EL (cell line): ENCODE measurements at regions not wholly inside any gene's neighbourhood (a gene's known extent, or its start where the extent isn't known, plus 50 kb on each side); places are given as distances from the start of the nearest gene placed in this dataset.

Experiments
- DNase-seq: peaks from one replicate; pipeline ENCODE4 v3.0.0-alpha.2; 2016

GRCh38 chr2:67663776-67664175, 266.6 kb downstream of the ETAA1 start:
- DNase-seq: no peak

- DNase-seq: no peak
These were observed 269.4 kb downstream of the ETAA1 start for GRCh38 chr2:67666386-67667053.

- no peak for DNase-seq
These were observed 270.1 kb downstream of the ETAA1 start for GRCh38 chr2:67667054-67667908.

GRCh38 chr2:67668538-67668937, 271.4 kb downstream of the ETAA1 start:
- no peak for DNase-seq

GRCh38 chr2:67669168-67669567, 272.0 kb downstream of the ETAA1 start:
- DNase-seq: no peak

- no peak for DNase-seq
These were observed 272.6 kb downstream of the ETAA1 start for GRCh38 chr2:67669766-67670165.

- DNase-seq: no peak
These were observed 273.6 kb downstream of the ETAA1 start for GRCh38 chr2:67670747-67671183.

GRCh38 chr2:67671464-67672450, 274.6 kb downstream of the ETAA1 start:
- DNase-seq: no peak

- DNase-seq: no peak
These were observed 277.5 kb downstream of the ETAA1 start for GRCh38 chr2:67674668-67675067.

GRCh38 chr2:67684991-67685390, 287.9 kb downstream of the ETAA1 start:
- no peak for DNase-seq

GRCh38 chr2:67686254-67686653, 289.1 kb downstream of the ETAA1 start:
- DNase-seq: no peak

- DNase-seq: no peak
These were observed 292.1 kb downstream of the ETAA1 start for GRCh38 chr2:67689186-67689585.

- no peak for DNase-seq
These were observed 292.5 kb downstream of the ETAA1 start for GRCh38 chr2:67689651-67690050.

GRCh38 chr2:67694445-67694844, 297.3 kb downstream of the ETAA1 start:
- no peak for DNase-seq

GRCh38 chr2:67701011-67701410, 303.9 kb downstream of the ETAA1 start:
- DNase-seq: no peak

GRCh38 chr2:67702284-67702683, 305.2 kb downstream of the ETAA1 start:
- DNase-seq: no peak

GRCh38 chr2:67702937-67703336, 305.8 kb downstream of the ETAA1 start:
- DNase-seq: no peak

- no peak for DNase-seq
These were observed 308.9 kb downstream of the ETAA1 start for GRCh38 chr2:67706082-67706481.

- no peak for DNase-seq
These were observed 310.8 kb downstream of the ETAA1 start for GRCh38 chr2:67707896-67708295.

GRCh38 chr2:67709835-67710234, 312.7 kb downstream of the ETAA1 start:
- DNase-seq: no peak

GRCh38 chr2:67712484-67712883, 315.4 kb downstream of the ETAA1 start:
- DNase-seq: no peak

GRCh38 chr2:67713376-67713775, 316.2 kb downstream of the ETAA1 start:
- no peak for DNase-seq

- DNase-seq: peak; percentile 17
These were observed 319.8 kb downstream of the ETAA1 start for GRCh38 chr2:67716895-67717396.
